Vagina (tissue), 2 donors: ENCODE measurements at regions not wholly inside any gene's neighbourhood (a gene's known extent, or its start where the extent isn't known, plus 50 kb on each side); places are given as distances from the start of the nearest gene placed in this dataset.

Experiments used
- DNase-seq, 2 donors: peaks; one replicate each; pipeline ENCODE4 v3.0.0-alpha.2; 2017; ENCODE audit errors: extremely low spot score in 2 of 2
- H3K27ac ChIP-seq: fragments of 200-600 bp; sonication (generic); one replicate; pipeline ENCODE4 v1.5.1; 2019
- H3K27me3 ChIP-seq: fragments of 200-600 bp; sonication (generic); one replicate; pipeline ENCODE4 v1.5.1; 2019
- H3K36me3 ChIP-seq, 2 donors: fragments of 200-600 bp; sonication (generic); one replicate each; pipeline ENCODE4 v1.5.1; 2017 to 2019
- H3K4me1 ChIP-seq: fragments of 200-600 bp; sonication (generic); one replicate; pipeline ENCODE4 v1.5.1; 2019
- H3K4me3 ChIP-seq, 2 donors: fragments of 200-600 bp; sonication (generic); 1 replicate in 1 of 2; 2 replicates in 1 of 2; pipeline ENCODE4 v1.5.1; 2016 to 2019
- H3K9me3 ChIP-seq: fragments of 200-600 bp; sonication (generic); one replicate; pipeline ENCODE4 v1.5.1; 2019
- CTCF ChIP-seq, 3 experiments: fragments of 450-650 bp in 2 of 3; fragments of 200-600 bp in 1 of 3; sonication (generic) in 1 of 3; IDR thresholded peaks; one replicate each; pipeline ENCODE4 v1.5.1; 2017 to 2019; ENCODE audit warnings: antibody characterized with exemption in 3 of 3, mild to moderate bottlenecking in 2 of 3, moderate library complexity in 2 of 3
- POLR2A ChIP-seq, 2 donors: fragments of 450-650 bp; IDR thresholded peaks; one replicate each; pipeline ENCODE4 v1.6.1; 2017; ENCODE audit warnings: antibody characterized with exemption in 2 of 2, mild to moderate bottlenecking in 2 of 2, moderate library complexity in 2 of 2
- POLR2AphosphoS5 ChIP-seq, 2 donors: sonication (generic); formaldehyde crosslinking; IDR thresholded peaks; one replicate each; pipeline ENCODE4 v1.9.0; 2017; ENCODE audit warnings: antibody characterized with exemption in 2 of 2, mild to moderate bottlenecking in 2 of 2, low read depth in 1 of 2; ENCODE audit not compliant: insufficient read depth in 1 of 2
- intact Hi-C: fragments of 100-400 bp; cut with DNase I; formaldehyde crosslinking; loops from one replicate; pipeline ENCODE4 v1.15.1; 2023

- Histone ChIP-seq H3K4me3 (no peak overlapping the region), H3K27me3 (no peaks in the 10 kb centered on the region), H3K27ac (no peak overlapping the region), H3K36me3 (no peaks in the 10 kb centered on the region), H3K4me1 (no peaks in the 10 kb centered on the region), H3K9me3 (no peaks in the 10 kb centered on the region)
- intact Hi-C loops = no loop called here
- TF ChIP-seq POLR2AphosphoS5 (IDR thresholded peaks at IDR 0.05; ENCODE audit: insufficient read depth in 1 of 2, low read depth in 1 of 2) (no peak), CTCF (IDR thresholded peaks at IDR 0.05) (no peak), POLR2A (IDR thresholded peaks at IDR 0.05) (no peak)
- no peak for DNase-seq
These were observed 282.6 kb downstream of the SKIDA1 start for GRCh38 chr10:21242915-21243314.

GRCh38 chr10:21238717-21239116 is 286.8 kb downstream of the SKIDA1 start:
- intact Hi-C loops = no loop called here
- Histone ChIP-seq H3K9me3 (no peaks in the 10 kb centered on the region), H3K36me3 (no peaks in the 10 kb centered on the region), H3K27ac (no peak overlapping the region), H3K4me1 (no peaks in the 10 kb centered on the region), H3K4me3 (no peak overlapping the region), H3K27me3 (no peaks in the 10 kb centered on the region)
- no peak for DNase-seq
- TF ChIP-seq POLR2AphosphoS5 (IDR thresholded peaks at IDR 0.05; ENCODE audit: insufficient read depth in 1 of 2, low read depth in 1 of 2) = no peak
- TF ChIP-seq CTCF (IDR thresholded peaks at IDR 0.05) = no peak
- TF ChIP-seq POLR2A (IDR thresholded peaks at IDR 0.05) = no peak

GRCh38 chr10:21238044-21238443 is 287.4 kb downstream of the SKIDA1 start:
- DNase-seq = no peak
- H3K27ac ChIP-seq = no peak overlapping the region
- intact Hi-C loops = no loop called here
- H3K4me3 ChIP-seq = no peak overlapping the region
- no peaks in the 10 kb centered on the region for H3K4me1 ChIP-seq
- no peaks in the 10 kb centered on the region for H3K27me3 ChIP-seq
- no peaks in the 10 kb centered on the region for H3K9me3 ChIP-seq
- H3K36me3 ChIP-seq = no peaks in the 10 kb centered on the region
- no peak for TF ChIP-seq POLR2AphosphoS5 (IDR thresholded peaks at IDR 0.05; ENCODE audit: insufficient read depth in 1 of 2, low read depth in 1 of 2)
- TF ChIP-seq POLR2A (IDR thresholded peaks at IDR 0.05) = no peak
- no peak for TF ChIP-seq CTCF (IDR thresholded peaks at IDR 0.05)

- no peaks in the 10 kb centered on the region for H3K4me1 ChIP-seq
- no peak overlapping the region for H3K27ac ChIP-seq
- TF ChIP-seq CTCF (IDR thresholded peaks at IDR 0.05) = no peak
- no peak for TF ChIP-seq POLR2A (IDR thresholded peaks at IDR 0.05)
- TF ChIP-seq POLR2AphosphoS5 (IDR thresholded peaks at IDR 0.05; ENCODE audit: insufficient read depth in 1 of 2, low read depth in 1 of 2) = no peak
- intact Hi-C loops = no loop called here
- no peaks in the 10 kb centered on the region for H3K36me3 ChIP-seq
- no peak for DNase-seq
- H3K4me3 ChIP-seq = no peak overlapping the region
- H3K27me3 ChIP-seq = no peaks in the 10 kb centered on the region
- no peaks in the 10 kb centered on the region for H3K9me3 ChIP-seq
These were observed 290.7 kb downstream of the SKIDA1 start for GRCh38 chr10:21234761-21235160.

- intact Hi-C loops = no loop called here
- H3K36me3 ChIP-seq = no peaks in the 10 kb centered on the region
- no peaks in the 10 kb centered on the region for H3K9me3 ChIP-seq
- DNase-seq = no peak
- no peak overlapping the region for H3K4me3 ChIP-seq
- H3K4me1 ChIP-seq = no peaks in the 10 kb centered on the region
- no peak overlapping the region for H3K27ac ChIP-seq
- TF ChIP-seq POLR2A (IDR thresholded peaks at IDR 0.05) (no peak), CTCF (IDR thresholded peaks at IDR 0.05) (no peak)
- H3K27me3 ChIP-seq = no peaks in the 10 kb centered on the region
These were observed 295.3 kb downstream of the SKIDA1 start for GRCh38 chr10:21230219-21230618.
